Activated naive CD8-positive, alpha-beta T cell treated with anti-CD3 and anti-CD28 coated beads, Interleukin-2, amount 10 ng/mL, durations not matched to agents 7 days and 5 days (primary cell): ENCODE measurements at regions not wholly inside any gene's neighbourhood (a gene's known extent, or its start where the extent isn't known, plus 50 kb on each side); places are given as distances from the start of the nearest gene placed in this dataset.

ENCODE experiments used
- ATAC-seq: fragments of 150-1000 bp; cut with Tn5 transposase; one replicate; pipeline ENCODE4 v1.10.0; 2021; ENCODE audit warnings: low read depth, moderate library complexity
- POLR2A ChIA-PET: fragments of 350-600 bp; sonication (Branson Sonifier 250); formaldehyde crosslinking; loops from one replicate; lab custom pipeline; 2021; ENCODE audit warnings: antibody characterized with exemption; lab: Charles Lee
- DNase-seq: peaks from one replicate; pipeline ENCODE4 v3.0.0; 2021
- H3K27ac Mint-ChIP-seq: one replicate; pipeline ENCODE4 v1.8.0; 2022; ENCODE audit warnings: mild to moderate bottlenecking, mixed read lengths
- H3K27me3 Mint-ChIP-seq: one replicate; pipeline ENCODE4 v1.8.0; 2022; ENCODE audit warnings: mild to moderate bottlenecking, moderate library complexity, mixed read lengths
- H3K36me3 Mint-ChIP-seq: one replicate; pipeline ENCODE4 v1.8.0; 2021; ENCODE audit warnings: mild to moderate bottlenecking, mixed read lengths
- H3K4me1 Mint-ChIP-seq: one replicate; pipeline ENCODE4 v1.8.0; 2021; ENCODE audit warnings: mixed read lengths
- H3K4me3 Mint-ChIP-seq: one replicate; pipeline ENCODE4 v1.8.0; 2022; ENCODE audit warnings: mild to moderate bottlenecking, moderate library complexity, mixed read lengths
- H3K9me3 Mint-ChIP-seq: one replicate; pipeline ENCODE4 v1.8.0; 2021; ENCODE audit warnings: mixed read lengths

DNA sequence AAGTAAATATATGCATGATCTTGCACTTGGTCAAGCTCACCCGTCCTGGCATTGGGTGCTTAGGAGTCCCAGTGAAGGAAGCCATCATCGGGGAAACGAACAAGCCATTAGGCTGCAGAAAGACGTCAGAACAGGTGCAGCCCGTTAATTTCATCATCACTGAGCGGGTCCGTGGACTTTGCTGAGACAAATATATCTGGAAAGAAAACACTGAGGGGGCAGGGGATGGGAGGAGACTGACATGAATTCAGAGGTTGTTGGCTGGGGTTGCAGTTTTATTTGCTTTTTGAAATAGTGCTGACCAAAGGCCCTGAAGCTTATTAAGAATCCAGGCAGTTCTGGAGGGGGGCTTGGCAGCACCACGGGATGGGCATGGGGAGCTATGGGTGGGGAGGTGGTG, 207.2 kb downstream of the ENGASE start:
- no peak for DNase-seq
- Mint-ChIP-seq H3K27ac (no peak overlapping the region), H3K9me3 (no peaks in the 10 kb centered on the region), H3K4me1 (no peaks in the 10 kb centered on the region), H3K27me3 (peaks cover 8% of the 10 kb centered on the region), H3K36me3 (no peaks in the 10 kb centered on the region), H3K4me3 (no peak overlapping the region)
- POLR2A ChIA-PET, result no interaction called here
- ATAC-seq, result no peak

DNA sequence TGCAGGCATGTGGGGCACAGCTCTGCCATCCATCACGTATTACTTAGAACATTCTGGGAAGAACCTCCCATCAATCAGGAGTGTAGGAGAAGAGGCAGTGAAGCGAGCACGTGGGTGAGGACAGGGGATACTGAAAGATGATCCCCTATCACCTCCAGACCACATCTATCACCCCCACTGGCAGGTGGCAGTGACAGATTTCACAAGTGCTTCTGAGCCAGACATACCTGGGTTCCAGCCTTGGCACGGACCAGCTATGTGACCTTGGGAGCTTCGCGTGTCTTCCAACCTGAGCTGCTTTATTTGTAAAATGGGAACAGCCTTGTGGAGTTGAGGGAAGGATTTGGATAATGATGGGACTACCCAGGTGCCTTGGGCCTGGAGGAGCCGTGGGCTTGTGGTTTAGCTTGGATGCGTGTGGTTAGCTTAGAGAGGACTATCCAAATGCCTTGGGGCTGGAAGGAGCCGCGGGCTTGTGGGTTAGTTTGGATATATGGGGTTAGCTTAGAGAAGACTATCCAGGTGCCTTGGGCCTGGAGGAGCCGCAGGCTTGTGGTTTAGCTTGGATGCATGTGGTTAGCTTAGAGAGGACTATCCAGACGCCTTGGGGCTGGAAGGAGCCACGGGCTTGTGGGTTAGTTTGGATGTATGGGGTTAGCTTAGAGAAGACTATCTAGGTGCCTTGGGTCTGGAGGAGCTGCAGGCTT, 206.4 kb downstream of the ENGASE start:
- Mint-ChIP-seq H3K9me3 (no peaks in the 10 kb centered on the region), H3K27ac (no peak overlapping the region), H3K4me3 (no peak overlapping the region), H3K36me3 (no peaks in the 10 kb centered on the region), H3K27me3 (peaks cover 2% of the 10 kb centered on the region), H3K4me1 (no peaks in the 10 kb centered on the region)
- ATAC-seq (no peak), DNase-seq (no peak)
- POLR2A ChIA-PET, result no interaction called here

- DNase-seq, result no peak
- peaks cover 2% of the 10 kb centered on the region for H3K27me3 Mint-ChIP-seq
- no peak overlapping the region for H3K4me3 Mint-ChIP-seq
- H3K27ac Mint-ChIP-seq, result no peak overlapping the region
- POLR2A ChIA-PET, result no interaction called here
- ATAC-seq, result no peak
- no peaks in the 10 kb centered on the region for H3K4me1 Mint-ChIP-seq
- no peaks in the 10 kb centered on the region for H3K9me3 Mint-ChIP-seq
- H3K36me3 Mint-ChIP-seq, result no peaks in the 10 kb centered on the region
These were observed 205.4 kb downstream of the ENGASE start for GRCh38 chr17:79280010-79280409.

GRCh38 chr17:79279320-79279719, 204.7 kb downstream of the ENGASE start:
- DNase-seq, result no peak
- no peaks in the 10 kb centered on the region for H3K4me1 Mint-ChIP-seq
- no peak for ATAC-seq
- H3K27me3 Mint-ChIP-seq, result peaks cover 2% of the 10 kb centered on the region
- POLR2A ChIA-PET, result no interaction called here
- no peak overlapping the region for H3K4me3 Mint-ChIP-seq
- no peaks in the 10 kb centered on the region for H3K9me3 Mint-ChIP-seq
- H3K36me3 Mint-ChIP-seq, result no peaks in the 10 kb centered on the region
- H3K27ac Mint-ChIP-seq, result no peak overlapping the region

GRCh38 chr17:79276821-79277220, 202.2 kb downstream of the ENGASE start:
- POLR2A ChIA-PET, result no interaction called here
- no peaks in the 10 kb centered on the region for H3K4me1 Mint-ChIP-seq
- H3K4me3 Mint-ChIP-seq, result no peak overlapping the region
- no peaks in the 10 kb centered on the region for H3K36me3 Mint-ChIP-seq
- ATAC-seq (no peak), DNase-seq (no peak)
- H3K9me3 Mint-ChIP-seq, result no peaks in the 10 kb centered on the region
- H3K27me3 Mint-ChIP-seq, result peaks cover 2% of the 10 kb centered on the region
- H3K27ac Mint-ChIP-seq, result no peak overlapping the region

- POLR2A ChIA-PET, result no interaction called here
- H3K27ac Mint-ChIP-seq, result no peak overlapping the region
- peaks cover 10% of the 10 kb centered on the region for H3K27me3 Mint-ChIP-seq
- DNase-seq (no peak), ATAC-seq (no peak)
- no peaks in the 10 kb centered on the region for H3K9me3 Mint-ChIP-seq
- no peak overlapping the region for H3K4me3 Mint-ChIP-seq
- H3K4me1 Mint-ChIP-seq, result no peaks in the 10 kb centered on the region
- H3K36me3 Mint-ChIP-seq, result no peaks in the 10 kb centered on the region
These were observed 199.0 kb downstream of the ENGASE start for GRCh38 chr17:79273660-79274059.

DNA sequence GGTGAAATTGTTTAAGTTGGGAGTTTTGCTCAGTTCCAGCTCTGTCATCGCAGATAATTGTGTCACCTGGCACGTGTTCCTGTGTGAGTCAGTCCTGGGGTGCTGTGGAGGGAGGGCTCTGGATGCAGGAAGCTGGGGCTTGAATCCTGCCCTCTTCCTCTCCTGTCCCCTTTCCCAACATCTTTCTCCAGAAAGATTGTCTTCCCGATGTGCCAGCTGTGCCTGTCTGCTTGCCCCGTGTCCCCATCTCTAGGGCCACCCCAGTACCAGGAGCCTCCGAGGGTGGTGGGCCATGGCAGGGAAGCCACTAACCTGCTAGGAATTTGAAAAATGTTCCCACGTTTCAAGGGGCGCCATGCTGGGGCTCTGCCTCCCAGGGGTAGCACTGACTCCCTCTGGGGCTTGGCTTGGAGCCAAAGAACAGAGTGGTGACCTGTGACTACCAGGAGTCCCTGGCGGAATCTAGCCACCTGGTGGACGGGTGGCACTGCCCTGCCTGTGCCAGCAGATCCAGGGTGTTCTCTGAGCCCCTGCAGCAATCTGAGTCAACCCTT, 198.1 kb downstream of the ENGASE start:
- ATAC-seq, result no peak
- Mint-ChIP-seq H3K27me3 (peaks cover 12% of the 10 kb centered on the region), H3K27ac (no peak overlapping the region), H3K9me3 (no peaks in the 10 kb centered on the region), H3K4me1 (no peaks in the 10 kb centered on the region), H3K36me3 (no peaks in the 10 kb centered on the region), H3K4me3 (no peak overlapping the region)
- POLR2A ChIA-PET, result no interaction called here
- DNase-seq, result no peak

DNA sequence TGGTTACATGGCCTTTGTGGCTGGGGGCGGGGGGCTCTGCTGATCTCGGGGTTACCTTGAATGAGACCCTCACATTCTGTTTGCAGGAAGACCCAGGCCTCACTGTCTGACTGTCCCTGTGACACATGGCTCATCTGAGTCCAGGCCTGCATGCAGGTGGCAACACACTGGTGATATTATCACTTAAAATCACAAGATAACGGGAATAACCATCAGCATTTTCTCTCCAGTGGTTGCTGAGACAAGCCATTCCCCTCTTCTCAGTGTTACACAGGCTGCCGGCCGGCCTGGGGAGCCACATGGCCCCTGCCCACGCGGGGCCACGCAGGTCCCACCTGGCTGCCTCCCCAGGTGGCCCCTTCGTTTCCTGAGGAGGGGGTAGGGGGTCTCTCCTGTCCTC, 197.6 kb downstream of the ENGASE start:
- POLR2A ChIA-PET, result no interaction called here
- H3K4me3 Mint-ChIP-seq, result no peak overlapping the region
- H3K36me3 Mint-ChIP-seq, result no peaks in the 10 kb centered on the region
- H3K27ac Mint-ChIP-seq, result no peak overlapping the region
- DNase-seq (no peak), ATAC-seq (no peak)
- H3K27me3 Mint-ChIP-seq, result peaks cover 12% of the 10 kb centered on the region
- no peaks in the 10 kb centered on the region for H3K4me1 Mint-ChIP-seq
- no peaks in the 10 kb centered on the region for H3K9me3 Mint-ChIP-seq

- Mint-ChIP-seq H3K9me3 (no peaks in the 10 kb centered on the region), H3K4me3 (no peak overlapping the region), H3K27ac (no peak overlapping the region), H3K27me3 (peaks cover 12% of the 10 kb centered on the region), H3K36me3 (no peaks in the 10 kb centered on the region), H3K4me1 (no peaks in the 10 kb centered on the region)
- ATAC-seq, result no peak
- POLR2A ChIA-PET, result no interaction called here
- DNase-seq, result no peak
These were observed 195.0 kb downstream of the ENGASE start for GRCh38 chr17:79269620-79270019.

GRCh38 chr17:79263191-79263590, 188.6 kb downstream of the ENGASE start:
- no peaks in the 10 kb centered on the region for H3K36me3 Mint-ChIP-seq
- no peaks in the 10 kb centered on the region for H3K9me3 Mint-ChIP-seq
- no peaks in the 10 kb centered on the region for H3K27me3 Mint-ChIP-seq
- ATAC-seq, result no peak
- H3K4me3 Mint-ChIP-seq, result no peak overlapping the region
- no peak overlapping the region for H3K27ac Mint-ChIP-seq
- DNase-seq, result no peak
- H3K4me1 Mint-ChIP-seq, result no peaks in the 10 kb centered on the region
- POLR2A ChIA-PET, result no interaction called here

GRCh38 chr17:79262624-79263023, 188.0 kb downstream of the ENGASE start:
- POLR2A ChIA-PET, result no interaction called here

GRCh38 chr17:79261355-79262072, 186.9 kb downstream of the ENGASE start:
- POLR2A ChIA-PET, result no interaction called here
- ATAC-seq, result no peak

More at GRCh38 chr17:79262624-79263023, 188.0 kb downstream of the ENGASE start:
- DNase-seq (no peak), ATAC-seq (no peak)
- H3K9me3 Mint-ChIP-seq, result no peaks in the 10 kb centered on the region
- no peak overlapping the region for H3K4me3 Mint-ChIP-seq
- H3K27me3 Mint-ChIP-seq, result no peaks in the 10 kb centered on the region
- no peaks in the 10 kb centered on the region for H3K4me1 Mint-ChIP-seq
- no peaks in the 10 kb centered on the region for H3K36me3 Mint-ChIP-seq
- no peak overlapping the region for H3K27ac Mint-ChIP-seq

DNA sequence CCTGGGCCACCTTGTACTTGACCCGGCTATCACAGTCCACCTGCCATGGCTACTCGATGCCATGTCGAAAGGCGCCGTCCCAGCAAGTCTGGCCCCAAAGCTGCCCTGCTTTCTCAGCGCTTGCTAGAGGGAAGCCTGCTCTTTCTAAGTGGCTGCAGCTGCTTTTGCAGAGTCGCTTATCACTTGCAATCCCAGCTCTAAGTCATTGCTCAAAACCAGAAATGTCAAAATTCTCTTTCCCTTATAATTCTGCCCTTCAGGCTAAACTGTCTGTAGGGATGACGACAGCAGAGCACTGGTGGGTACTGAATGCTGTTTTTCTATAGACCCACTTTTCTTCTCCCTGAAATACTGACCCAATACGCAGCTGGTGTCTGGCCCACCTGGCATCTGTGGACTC, 184.2 kb downstream of the ENGASE start:
- no peaks in the 10 kb centered on the region for H3K36me3 Mint-ChIP-seq
- no peak overlapping the region for H3K4me3 Mint-ChIP-seq
- POLR2A ChIA-PET, result no interaction called here
- no peaks in the 10 kb centered on the region for H3K4me1 Mint-ChIP-seq
- ATAC-seq (no peak), DNase-seq (no peak)
- peaks cover 2% of the 10 kb centered on the region for H3K27me3 Mint-ChIP-seq
- no peaks in the 10 kb centered on the region for H3K9me3 Mint-ChIP-seq
- H3K27ac Mint-ChIP-seq, result no peak overlapping the region

More at GRCh38 chr17:79261355-79262072, 186.9 kb downstream of the ENGASE start:
- no peak overlapping the region for H3K4me3 Mint-ChIP-seq
- no peaks in the 10 kb centered on the region for H3K36me3 Mint-ChIP-seq
- no peak for DNase-seq
- no peaks in the 10 kb centered on the region for H3K9me3 Mint-ChIP-seq
- H3K4me1 Mint-ChIP-seq, result no peaks in the 10 kb centered on the region
- H3K27me3 Mint-ChIP-seq, result peaks cover 2% of the 10 kb centered on the region
- no peak overlapping the region for H3K27ac Mint-ChIP-seq

GRCh38 chr17:79258041-79258440, 183.4 kb downstream of the ENGASE start:
- no peak overlapping the region for H3K27ac Mint-ChIP-seq
- H3K27me3 Mint-ChIP-seq, result peaks cover 4% of the 10 kb centered on the region
- H3K4me1 Mint-ChIP-seq, result no peaks in the 10 kb centered on the region
- ATAC-seq (no peak), DNase-seq (no peak)
- H3K4me3 Mint-ChIP-seq, result no peak overlapping the region
- H3K9me3 Mint-ChIP-seq, result no peaks in the 10 kb centered on the region
- POLR2A ChIA-PET, result no interaction called here
- H3K36me3 Mint-ChIP-seq, result no peaks in the 10 kb centered on the region
